Heart left ventricle (tissue), 16 donors: ENCODE measurements at regions not wholly inside any gene's neighbourhood (a gene's known extent, or its start where the extent isn't known, plus 50 kb on each side); places are given as distances from the start of the nearest gene placed in this dataset.

ENCODE experiments used
- ATAC-seq, 4 donors: fragments of 200-7000 bp; cut with Tn5 transposase; one replicate each; pipeline ENCODE4 v1.9.1; 2020 to 2022; ENCODE audit warnings: moderate library complexity in 4 of 4, mild to moderate bottlenecking in 3 of 4, moderate number of reproducible peaks in 1 of 4
- DNase-seq, 5 donors: peaks; one replicate each; pipeline ENCODE4 v3.0.0-alpha.2; 2020
- H3K27ac ChIP-seq, 12 donors: fragments of 200-600 bp; sonication (generic) in 4 of 12; one replicate each; pipeline versions ENCODE4 v1.5.0 to v1.8.0; 2016 to 2022; ENCODE audit warnings: mild to moderate bottlenecking in 2 of 12
- H3K27me3 ChIP-seq, 9 donors: fragments of 200-600 bp; sonication (generic) in 2 of 9; one replicate each; pipeline versions ENCODE4 v1.5.1 to v1.8.0; 2016 to 2022; ENCODE audit warnings: mild to moderate bottlenecking in 3 of 9
- H3K36me3 ChIP-seq, 9 donors: fragments of 200-600 bp; sonication (generic) in 2 of 9; one replicate each; pipeline versions ENCODE4 v1.5.0 to v1.8.0; 2018 to 2022; ENCODE audit warnings: mild to moderate bottlenecking in 2 of 9
- H3K4me1 ChIP-seq, 12 donors: fragments of 200-600 bp; sonication (generic) in 4 of 12; one replicate each; pipeline versions ENCODE4 v1.5.0 to v1.8.0; 2016 to 2022; ENCODE audit warnings: mild to moderate bottlenecking in 3 of 12
- H3K4me3 ChIP-seq, 12 donors: fragments of 200-600 bp; sonication (generic) in 4 of 12; one replicate each; pipeline versions ENCODE4 v1.5.0 to v1.8.0; 2017 to 2022; ENCODE audit warnings: mild to moderate bottlenecking in 9 of 12, moderate library complexity in 4 of 12
- H3K9me3 ChIP-seq, 12 donors: fragments of 200-600 bp; sonication (generic) in 4 of 12; one replicate each; pipeline versions ENCODE4 v1.5.0 to v1.8.0; 2016 to 2022; ENCODE audit warnings: mild to moderate bottlenecking in 1 of 12
- CTCF ChIP-seq, 12 donors: fragments of 200-600 bp; sonication (generic) in 4 of 12; IDR thresholded peaks; one replicate each; pipeline versions ENCODE4 v1.5.0 to v1.8.0; 2018 to 2022; ENCODE audit warnings: antibody characterized with exemption in 12 of 12, mild to moderate bottlenecking in 5 of 12
- POLR2A ChIP-seq, 2 donors: fragments of 450-650 bp; IDR thresholded peaks; one replicate each; pipeline ENCODE4 v1.6.1; 2017; ENCODE audit warnings: antibody characterized with exemption in 2 of 2, mild to moderate bottlenecking in 2 of 2, moderate library complexity in 2 of 2
- WGBS, 4 donors: extraction: QIAGEN DNeasy Blood & Tissue Kit in 2 of 4; methylation state at CpG; one replicate each; pipeline versions ENCODE4 v1.1.5 to v1.1.7; 2013 to 2018; 5-methylcytosine and 5-hydroxymethylcytosine counted together
- intact Hi-C, 10 donors: fragments of 100-400 bp; cut with DNase I; formaldehyde crosslinking; loops; one replicate each; pipeline versions ENCODE4 v1.11.1 to v1.14.2; 2022
- donor health status: ischemic (EF 13 %, LVEDD 7.1; RV severe dilation, severe dysfunction).
- donor health status: healthy with polysubstance abuse.
- donor health status: DM: no; HTN: yes; CAD: no.
- donor health status: DM: no; HTN: no; CAD: no.
- donor health status: ischemic (EF 25% LVEDD 6.9; RV normal size, moderate dysfunction).
- donor health status: ischemic (EF 25% LVEDD 5.7; RV mildly dilated, moderate dysfunction).
- donor health status: healthy.
- donor health status: DM: yes; HTN: yes; CAD: no.
- donor health status: ischemic (EF 35%, LVEDD 5.7; RV mildly dilated, moderate dysfunction).
- donor health status: nonischemic (EF 11% LVEDD 7.7; RV severe dilation, severe dysfunction).
- donor health status: DM: yes; HTN: yes; CAD: no.
- donor health status: PGD.
- donor health status: ischemic (EF 29% LVEDD 5.4; RV normal size, mild dysfunction).
- donor health status: nonischemic (EF 23%, LVEDD 6.1; RV moderate dilation, normal function).

DNA sequence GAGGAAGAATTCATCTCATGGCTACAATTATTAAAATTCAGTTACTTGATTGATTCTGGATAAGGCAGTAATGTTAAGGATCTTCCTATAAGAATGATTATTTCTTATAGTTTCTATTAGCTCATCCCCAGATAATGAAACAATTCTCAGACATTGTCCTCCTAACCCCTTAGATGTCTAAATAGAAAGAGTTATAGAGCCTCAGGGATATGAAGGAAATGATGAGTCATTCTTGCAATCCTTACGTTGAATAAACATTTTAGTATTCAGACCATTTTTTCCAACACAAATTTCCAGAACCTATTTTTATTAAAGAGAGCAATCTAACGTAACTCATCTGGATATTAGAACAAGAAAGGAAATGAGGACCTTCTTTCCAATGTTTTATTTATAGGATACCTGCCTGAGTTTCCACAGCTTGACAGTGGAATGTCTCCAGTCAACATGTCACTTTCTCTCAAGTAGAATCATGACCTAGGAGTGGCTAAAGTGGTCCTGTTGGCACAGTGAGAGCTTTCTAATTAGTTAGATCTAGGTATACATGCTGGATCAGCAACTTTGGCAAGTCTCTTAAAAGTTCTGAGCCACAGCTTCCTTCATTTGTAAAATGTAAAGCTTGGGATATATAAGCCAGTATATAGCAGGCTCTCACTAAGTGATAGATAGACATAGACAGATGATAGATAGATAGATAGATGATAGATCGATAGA is 88.0 kb upstream of the RAB27B start:
- intact Hi-C loops = no loop called here
- 64 to 69% (median 66%) methylated on average over 3 of the region's 3 CpGs for WGBS, 4 donors
- ATAC-seq = no peak
- H3K36me3 ChIP-seq = no peaks in the 10 kb centered on the region
- H3K27ac ChIP-seq = no peak overlapping the region
- no peak for DNase-seq
- TF ChIP-seq CTCF (IDR thresholded peaks at IDR 0.05) (no peak), POLR2A (IDR thresholded peaks at IDR 0.05) (no peak)
- no peaks in the 10 kb centered on the region for H3K9me3 ChIP-seq
- H3K27me3 ChIP-seq = no peaks in the 10 kb centered on the region
- H3K4me1 ChIP-seq = peaks cover 0 to 3% (median 0%) of the 10 kb centered on the region in 12 donors
- no peak overlapping the region for H3K4me3 ChIP-seq

- no peak overlapping the region for H3K27ac ChIP-seq
- no peaks in the 10 kb centered on the region for H3K9me3 ChIP-seq
- no peak overlapping the region for H3K4me3 ChIP-seq
- H3K27me3 ChIP-seq = no peaks in the 10 kb centered on the region
- intact Hi-C loops = no loop called here
- ATAC-seq (peak in 2 of 4 donors; percentile 17 to 57), DNase-seq (no peak)
- TF ChIP-seq POLR2A (IDR thresholded peaks at IDR 0.05) (no peak), CTCF (IDR thresholded peaks at IDR 0.05) (no peak)
- peaks cover 0 to 3% (median 0%) of the 10 kb centered on the region in 12 donors for H3K4me1 ChIP-seq
- 57 to 75% (median 69%) methylated on average over 4 of the region's 4 CpGs for WGBS, 4 donors
- H3K36me3 ChIP-seq = no peaks in the 10 kb centered on the region
Observed at GRCh38 chr18:54742120-54742519, 86.2 kb upstream of the RAB27B start.

GRCh38 chr18:54742659-54743604 is 85.3 kb upstream of the RAB27B start:
- Histone ChIP-seq H3K4me3 (no peak overlapping the region), H3K27me3 (no peaks in the 10 kb centered on the region), H3K9me3 (no peaks in the 10 kb centered on the region), H3K4me1 (peaks cover 0 to 3% (median 0%) of the 10 kb centered on the region in 12 donors), H3K36me3 (no peaks in the 10 kb centered on the region), H3K27ac (no peak overlapping the region)
- WGBS, 4 donors = 74 to 79% (median 76%) methylated on average over 2 of the region's 2 CpGs
- TF ChIP-seq POLR2A (IDR thresholded peaks at IDR 0.05) (no peak), CTCF (IDR thresholded peaks at IDR 0.05) (no peak)
- DNase-seq = peak in 4 of 5 donors; percentile 67 to 76 (median 72)
- ATAC-seq = peak; percentile 76 to 97 (median 93)
- intact Hi-C loops = no loop called here

- 48 to 72% (median 60%) methylated on average over 4 of the region's 4 CpGs for WGBS, 4 donors
Observed at GRCh38 chr18:54743605-54743995, 84.7 kb upstream of the RAB27B start.

More at GRCh38 chr18:54743605-54743995, 84.7 kb upstream of the RAB27B start:
- TF ChIP-seq CTCF (IDR thresholded peaks at IDR 0.05) (no peak), POLR2A (IDR thresholded peaks at IDR 0.05) (no peak)
- Histone ChIP-seq H3K4me3 (no peak overlapping the region), H3K27ac (no peak overlapping the region), H3K36me3 (no peaks in the 10 kb centered on the region), H3K4me1 (peaks cover 0 to 3% (median 0%) of the 10 kb centered on the region in 12 donors), H3K27me3 (no peaks in the 10 kb centered on the region), H3K9me3 (no peaks in the 10 kb centered on the region)
- no peak for ATAC-seq
- intact Hi-C loops = no loop called here
- no peak for DNase-seq
